ENCODE measurements at regions not wholly inside any gene's neighbourhood (a gene's known extent, or its start where the extent isn't known, plus 50 kb on each side); places are given as distances from the start of the nearest gene placed in this dataset.

DNA sequence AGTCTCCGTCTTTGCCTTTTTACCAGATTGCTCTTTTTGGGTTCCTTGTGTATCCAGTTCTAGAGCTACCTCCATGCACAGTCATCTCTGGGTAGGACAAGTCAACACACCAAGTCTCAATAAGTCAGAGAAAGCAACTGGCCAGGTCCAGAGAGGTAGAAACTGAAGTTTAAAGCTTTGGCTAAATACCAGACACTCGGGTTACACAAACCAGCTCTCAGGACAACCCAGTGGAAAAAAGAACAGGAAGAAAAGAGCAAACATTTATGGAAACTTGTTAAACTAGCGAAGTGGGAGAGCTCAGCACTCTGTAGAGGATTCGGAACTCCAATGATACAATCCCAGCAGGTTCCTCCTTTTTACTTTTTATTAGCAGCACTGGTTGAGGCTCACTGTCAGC lies 291.0 kb upstream of the CPEB2 start:
- DNase-seq, result no peak
- no peak for TF ChIP-seq CTCF (IDR thresholded peaks at IDR 0.05 in 8 of 11, conservative IDR thresholded peaks at IDR 0.05 in 3 of 11)
- TF ChIP-seq POLR2A (IDR thresholded peaks at IDR 0.05), result no peak
- no peak for TF ChIP-seq POLR2AphosphoS5 (IDR thresholded peaks at IDR 0.05)

GRCh38 chr4:14716691-14717090 lies 285.6 kb upstream of the CPEB2 start:
- no peak overlapping the region for H3K4me3 ChIP-seq
- H3K4me1 ChIP-seq, result no peaks in the 10 kb centered on the region
- no peaks in the 10 kb centered on the region for H3K27me3 ChIP-seq (replicated peaks in 1 of 7)
- H3K27ac ChIP-seq, result no peak overlapping the region
- WGBS, 5 donors, result 89 to 92% (median 91%) methylated on average over 6 of the region's 6 CpGs
- DNase-seq, result no peak
- TF ChIP-seq POLR2AphosphoS5 (IDR thresholded peaks at IDR 0.05), result no peak
- TF ChIP-seq POLR2A (IDR thresholded peaks at IDR 0.05), result no peak
- TF ChIP-seq CTCF (IDR thresholded peaks at IDR 0.05 in 8 of 11, conservative IDR thresholded peaks at IDR 0.05 in 3 of 11), result no peak
- intact Hi-C loops (cut with DNase I; ENCODE audit: low total_unique reads), result no loop called here
- H3K9me3 ChIP-seq, result no peaks in the 10 kb centered on the region
- H3K36me3 ChIP-seq, result no peaks in the 10 kb centered on the region

More for the DNA sequence above, 291.0 kb upstream of the CPEB2 start:
- H3K4me1 ChIP-seq, result no peaks in the 10 kb centered on the region
- no peak overlapping the region for H3K27ac ChIP-seq
- intact Hi-C loops (cut with DNase I; ENCODE audit: low total_unique reads), result no loop called here
- no peak overlapping the region for H3K4me3 ChIP-seq
- H3K36me3 ChIP-seq, result no peaks in the 10 kb centered on the region
- H3K9me3 ChIP-seq, result no peaks in the 10 kb centered on the region
- no peaks in the 10 kb centered on the region for H3K27me3 ChIP-seq (replicated peaks in 1 of 7)
- WGBS, 5 donors, result 74 to 86% (median 82%) methylated on average over 4 of the region's 4 CpGs

DNA sequence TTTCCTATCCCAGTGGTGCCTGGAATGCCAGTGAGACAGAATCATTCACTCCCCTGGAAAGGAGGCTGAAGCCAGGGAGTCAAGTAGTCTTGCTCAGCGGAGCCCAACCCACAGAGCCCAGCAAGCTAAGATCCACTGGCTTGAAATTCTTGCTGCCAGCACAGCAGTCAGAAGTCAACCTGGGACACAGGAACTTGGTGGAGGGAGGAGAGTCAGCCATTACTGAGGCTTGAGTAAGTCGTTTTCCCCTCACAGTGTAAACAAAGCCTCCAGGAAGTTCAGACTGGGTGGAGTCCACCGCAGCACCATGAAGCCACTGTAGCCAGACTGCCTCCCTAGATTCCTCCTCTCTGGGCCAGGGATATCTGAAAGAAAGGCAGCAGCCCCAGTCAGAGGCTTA lies 283.2 kb upstream of the CPEB2 start:
- TF ChIP-seq CTCF (IDR thresholded peaks at IDR 0.05 in 8 of 11, conservative IDR thresholded peaks at IDR 0.05 in 3 of 11), result no peak
- TF ChIP-seq POLR2AphosphoS5 (IDR thresholded peaks at IDR 0.05), result no peak
- no peak for TF ChIP-seq POLR2A (IDR thresholded peaks at IDR 0.05)
- WGBS, 5 donors, result 40 to 63% (median 50%) methylated on average over 2 to 3 of the region's 3 CpGs
- Histone ChIP-seq H3K4me1 (no peaks in the 10 kb centered on the region), H3K9me3 (no peaks in the 10 kb centered on the region), H3K4me3 (no peak overlapping the region), H3K27ac (no peak overlapping the region), H3K36me3 (no peaks in the 10 kb centered on the region), H3K27me3 (replicated peaks in 1 of 7) (no peaks in the 10 kb centered on the region)
- intact Hi-C loops (cut with DNase I; ENCODE audit: low total_unique reads), result no loop called here
- no peak for DNase-seq

- H3K4me3 ChIP-seq, result no peak overlapping the region
- DNase-seq, result no peak
- H3K4me1 ChIP-seq, result no peaks in the 10 kb centered on the region
- TF ChIP-seq POLR2AphosphoS5 (IDR thresholded peaks at IDR 0.05) (no peak), POLR2A (IDR thresholded peaks at IDR 0.05) (no peak), CTCF (IDR thresholded peaks at IDR 0.05 in 8 of 11, conservative IDR thresholded peaks at IDR 0.05 in 3 of 11) (no peak)
- no peaks in the 10 kb centered on the region for H3K9me3 ChIP-seq
- 59 to 86% (median 70%) methylated on average over 3 of the region's 3 CpGs for WGBS, 5 donors
- no peaks in the 10 kb centered on the region for H3K36me3 ChIP-seq
- intact Hi-C loops (cut with DNase I; ENCODE audit: low total_unique reads), result no loop called here
- no peaks in the 10 kb centered on the region for H3K27me3 ChIP-seq (replicated peaks in 1 of 7)
- no peak overlapping the region for H3K27ac ChIP-seq
Observed at GRCh38 chr4:14726441-14726840, 275.8 kb upstream of the CPEB2 start.

Measured in spleen (tissue), 11 donors.